IMR-90 (cell line): ENCODE measurements at regions not wholly inside any gene's neighbourhood (a gene's known extent, or its start where the extent isn't known, plus 50 kb on each side); places are given as distances from the start of the nearest gene placed in this dataset.

Experiments
- ATAC-seq: fragments of 200-7000 bp; cut with Tn5 transposase; 2 replicates; pipeline ENCODE4 v1.9.1; 2020; ENCODE audit warnings: low read depth, mild to moderate bottlenecking, moderate library complexity
- BruUV-seq: library from RNA; stranded (reverse); fragments of 400-500 nt; replicated peaks from 2 replicates; lab custom pipeline; 2021; lab: Mats Ljungman, UMichigan
- CTCF ChIA-PET: fragments of 300-600 bp; formaldehyde crosslinking; extraction: SDS; loops from one replicate; lab custom pipeline; 2021; ENCODE audit warnings: antibody characterized with exemption; lab: Yijun Ruan, JAX
- POLR2A ChIA-PET: fragments of 300-600 bp; sonication (Branson Sonifier 250); formaldehyde crosslinking; loops from one replicate; lab custom pipeline; 2022; ENCODE audit warnings: antibody characterized with exemption; ENCODE audit not compliant: unreplicated experiment; lab: Charles Lee
- DNase-seq: peaks from one replicate; pipeline ENCODE4 v3.0.0; 2013
- H2AFZ ChIP-seq: replicated peaks from 2 replicates; pipeline ENCODE3; 2013; ENCODE audit warnings: low read length, mild to moderate bottlenecking; ENCODE audit not compliant: poor library complexity
- H2AK5ac ChIP-seq: 2 replicates; pipeline ENCODE4 v1.6.1; 2013; ENCODE audit warnings: low read depth, low read length, inconsistent platforms
- H2AK9ac ChIP-seq: replicated peaks from 2 replicates; pipeline ENCODE3; 2013; ENCODE audit warnings: mild to moderate bottlenecking, low read depth, low read length, moderate library complexity; ENCODE audit not compliant: poor library complexity
- H2BK120ac ChIP-seq: 2 replicates; pipeline ENCODE4 v1.6.1; 2013; ENCODE audit warnings: low read depth, low read length, inconsistent platforms
- H2BK15ac ChIP-seq: 3 replicates; pipeline ENCODE4 v1.6.1; 2013; ENCODE audit warnings: low read depth, low read length, inconsistent platforms
- H2BK20ac ChIP-seq: 2 replicates; pipeline ENCODE4 v1.6.1; 2013; ENCODE audit warnings: low read depth, mild to moderate bottlenecking, inconsistent platforms, low read length, moderate library complexity
- H2BK5ac ChIP-seq: 2 replicates; pipeline ENCODE4 v1.6.1; 2013; ENCODE audit warnings: mild to moderate bottlenecking, low read depth, low read length, inconsistent platforms; ENCODE audit not compliant: poor library complexity, severe bottlenecking
- H3K14ac ChIP-seq: replicated peaks from 2 replicates; pipeline ENCODE4 v1.6.1; 2013; ENCODE audit warnings: low read depth, low read length, inconsistent platforms
- H3K18ac ChIP-seq: 2 replicates; pipeline ENCODE4 v1.6.1; 2013; ENCODE audit warnings: low read depth, low read length, control low read depth
- H3K23ac ChIP-seq: 2 replicates; pipeline ENCODE4 v1.6.1; 2013; ENCODE audit warnings: low read depth, low read length, inconsistent platforms
- H3K27ac ChIP-seq: 2 replicates; pipeline ENCODE4 v1.5.1; 2013; ENCODE audit warnings: mild to moderate bottlenecking, control low read depth, low read length; ENCODE audit not compliant: insufficient read depth
- H3K27me3 ChIP-seq: 2 replicates; pipeline ENCODE4 v1.6.1; 2013; ENCODE audit warnings: low read length; ENCODE audit not compliant: control insufficient read depth, insufficient read depth
- H3K36me3 ChIP-seq: 2 replicates; pipeline ENCODE4 v1.6.1; 2013; ENCODE audit warnings: low read length, mixed read lengths; ENCODE audit not compliant: control insufficient read depth, insufficient read depth
- H3K4ac ChIP-seq: 2 replicates; pipeline ENCODE4 v1.6.1; 2013; ENCODE audit warnings: low read depth, low read length, inconsistent platforms
- H3K4me1 ChIP-seq: 2 replicates; pipeline ENCODE4 v1.6.1; 2013; ENCODE audit warnings: low read length, mixed read lengths; ENCODE audit not compliant: control insufficient read depth, insufficient read depth
- H3K4me2 ChIP-seq: 2 replicates; pipeline ENCODE4 v1.6.1; 2013; ENCODE audit warnings: low read depth, mild to moderate bottlenecking, control low read depth, low read length, moderate library complexity
- H3K4me3 ChIP-seq: 2 replicates; pipeline ENCODE4 v1.5.1; 2013; ENCODE audit warnings: low read depth, mild to moderate bottlenecking, control low read depth, low read length, moderate library complexity; ENCODE audit not compliant: insufficient read depth
- H3K56ac ChIP-seq: 2 replicates; pipeline ENCODE4 v1.6.1; 2013; ENCODE audit warnings: low read length, inconsistent platforms; ENCODE audit not compliant: insufficient read depth; ENCODE audit errors: extremely low read depth
- H3K79me1 ChIP-seq, 2 experiments: 2 replicates each; pipeline ENCODE4 v1.6.1; 2013; ENCODE audit warnings: low read length in 2 of 2, inconsistent platforms in 1 of 2, low read depth in 1 of 2
- H3K9ac ChIP-seq: 2 replicates; pipeline ENCODE4 v1.6.1; 2013; ENCODE audit warnings: low read depth, low read length, control low read depth
- H3K9me1 ChIP-seq: 2 replicates; pipeline ENCODE4 v1.6.1; 2013; ENCODE audit warnings: low read length, inconsistent platforms; ENCODE audit not compliant: insufficient read depth
- H3K9me3 ChIP-seq: 2 replicates; pipeline ENCODE4 v1.6.1; 2013; ENCODE audit warnings: low read length; ENCODE audit not compliant: control insufficient read depth, insufficient read depth
- H4K20me1 ChIP-seq: 2 replicates; pipeline ENCODE4 v1.6.1; 2013; ENCODE audit warnings: low read length, inconsistent platforms; ENCODE audit not compliant: insufficient read depth
- H4K5ac ChIP-seq: 2 replicates; pipeline ENCODE4 v1.6.1; 2013; ENCODE audit warnings: mild to moderate bottlenecking, low read depth, low read length, control low read depth
- H4K8ac ChIP-seq, 2 experiments: 2 replicates each; pipeline ENCODE4 v1.6.1; 2013; ENCODE audit warnings: low read depth in 2 of 2, low read length in 2 of 2, control low read depth in 1 of 2, inconsistent platforms in 1 of 2
- H4K91ac ChIP-seq: 2 replicates; pipeline ENCODE4 v1.6.1; 2013; ENCODE audit warnings: low read depth, low read length, inconsistent platforms; ENCODE audit not compliant: insufficient read depth
- NFE2L2 ChIP-seq: fragments of 150-350 bp; IDR thresholded peaks from 2 replicates; pipeline ENCODE4 v1.6.1; 2016; ENCODE audit warnings: low read depth, mild to moderate bottlenecking, low read length
- WGBS, 2 experiments: methylation state at CpG; one replicate each; pipeline versions ENCODE4 v1.1.5 to v1.1.7; 2013; ENCODE audit warnings: missing lambda C conversion rate in 2 of 2; ENCODE audit not compliant: insufficient read length in 1 of 2; ENCODE audit errors: extremely low coverage in 2 of 2; 5-methylcytosine and 5-hydroxymethylcytosine counted together
- dilution Hi-C: fragments of 300-500 bp; cut with HindIII; formaldehyde crosslinking; loops from one replicate; pipeline ENCODE4 v1.14.3; 2018; ENCODE audit warnings: low sequenced_read_pairs; ENCODE audit not compliant: unreplicated experiment
- in situ Hi-C: fragments of 300-500 bp; cut with MboI; formaldehyde crosslinking; loops from 3 replicates; pipeline ENCODE4 v1.14.3; 2019; ENCODE audit warnings: low sequenced_read_pairs, inconsistent platforms, mixed read lengths
- intact Hi-C: fragments of 100-400 bp; cut with micrococcal nuclease; formaldehyde crosslinking; loops from 2 replicates; pipeline ENCODE4 v1.10.0; 2022

GRCh38 chr10:22770270-22770669 lies 55.9 kb upstream of the PIP4K2A start:
- Histone ChIP-seq H3K4me3 (no peak overlapping the region), H3K36me3 (no peaks in the 10 kb centered on the region), H2BK20ac (no peak overlapping the region), H3K27me3 (no peaks in the 10 kb centered on the region; the same call in 1 of the 2 replicates), H3K14ac (no peak overlapping the region), H2BK15ac (no peak overlapping the region), H4K20me1 (no peaks in the 10 kb centered on the region), H2AFZ (no peak overlapping the region), H3K9me1 (no peaks in the 10 kb centered on the region), H2AK5ac (no peak overlapping the region), H4K5ac (no peak overlapping the region), H2AK9ac (no peak overlapping the region), H3K4ac (no peak overlapping the region), H3K18ac (no peak overlapping the region), H4K91ac (no peak overlapping the region), H3K4me1 (no peaks in the 10 kb centered on the region), H3K9me3 (peaks cover 2% of the 10 kb centered on the region; the same call in 1 of the 2 replicates), H3K56ac (no peak overlapping the region), H2BK120ac (no peak overlapping the region), H3K9ac (no peak overlapping the region), H2BK5ac (no peak overlapping the region), H4K8ac (no peak overlapping the region), H3K27ac (no peak overlapping the region), H3K79me1 (no peaks in the 10 kb centered on the region), H3K23ac (no peak overlapping the region), H3K4me2 (no peak overlapping the region)
- no CpG with 5 or more reads among the region's 1 CpG for WGBS, 2 experiments
- no peak for ATAC-seq
- intact Hi-C loops = no loop called here
- TF ChIP-seq NFE2L2 = no peak
- BruUV-seq = no TSS peak
- DNase-seq = no peak
- in situ Hi-C loops = no loop called here
- dilution Hi-C loops = no loop called here
- POLR2A ChIA-PET = no interaction called here
- CTCF ChIA-PET = no interaction called here
